GM18519 (cell line): ENCODE measurements at regions not wholly inside any gene's neighbourhood (a gene's known extent, or its start where the extent isn't known, plus 50 kb on each side); places are given as distances from the start of the nearest gene placed in this dataset.

Source experiments
- ATAC-seq: cut with Tn5 transposase; IDR thresholded peaks from one replicate; pipeline ENCODE4 v1.9.1; 2021; ENCODE audit warnings: mild to moderate bottlenecking, moderate library complexity; ENCODE audit not compliant: unreplicated experiment, low FRiP score

GRCh38 chr7:20026762-20027161 lies 190.4 kb downstream of the MACC1 start:
- ATAC-seq, result no peak

GRCh38 chr7:20021831-20022230 lies 195.4 kb downstream of the MACC1 start:
- peak; percentile 74 for ATAC-seq

- ATAC-seq, result no peak
Observed at GRCh38 chr7:20021066-20021465, 196.1 kb downstream of the MACC1 start.

GRCh38 chr7:20019757-20020432 lies 197.3 kb downstream of the MACC1 start:
- peak; percentile 58 for ATAC-seq

GRCh38 chr7:20016669-20017068 lies 200.5 kb downstream of the MACC1 start:
- ATAC-seq, result no peak

GRCh38 chr7:20013536-20013935 lies 203.6 kb downstream of the MACC1 start:
- no peak for ATAC-seq

- no peak for ATAC-seq
Observed at GRCh38 chr7:20012100-20012499, 205.1 kb downstream of the MACC1 start.

- no peak for ATAC-seq
Observed at GRCh38 chr7:20010877-20011276, 206.3 kb downstream of the MACC1 start.

- ATAC-seq, result no peak
Observed at GRCh38 chr7:20007510-20007909, 209.7 kb downstream of the MACC1 start.

- no peak for ATAC-seq
Observed at GRCh38 chr7:20005081-20005480, 212.1 kb downstream of the MACC1 start.

- no peak for ATAC-seq
Observed at GRCh38 chr7:19999681-20000080, 217.5 kb downstream of the MACC1 start.

GRCh38 chr7:19991936-19992335 lies 218.5 kb upstream of the TMEM196 start:
- ATAC-seq, result no peak

GRCh38 chr7:19989906-19990305 lies 216.5 kb upstream of the TMEM196 start:
- no peak for ATAC-seq

GRCh38 chr7:19988860-19989259 lies 215.4 kb upstream of the TMEM196 start:
- no peak for ATAC-seq

- ATAC-seq, result no peak
Observed at GRCh38 chr7:19984231-19984632, 210.8 kb upstream of the TMEM196 start.

GRCh38 chr7:19982841-19983835 lies 209.7 kb upstream of the TMEM196 start:
- ATAC-seq, result no peak

- ATAC-seq, result no peak
Observed at GRCh38 chr7:19973581-19973980, 200.2 kb upstream of the TMEM196 start.

- no peak for ATAC-seq
Observed at GRCh38 chr7:19972876-19973275, 199.5 kb upstream of the TMEM196 start.

GRCh38 chr7:19971956-19972355 lies 198.5 kb upstream of the TMEM196 start:
- no peak for ATAC-seq

GRCh38 chr7:19970514-19970913 lies 197.1 kb upstream of the TMEM196 start:
- ATAC-seq, result no peak

GRCh38 chr7:19969859-19970493 lies 196.6 kb upstream of the TMEM196 start:
- ATAC-seq, result no peak
